Mesendoderm (in vitro differentiated cells): ENCODE measurements at regions not wholly inside any gene's neighbourhood (a gene's known extent, or its start where the extent isn't known, plus 50 kb on each side); places are given as distances from the start of the nearest gene placed in this dataset.
A peak's percentile ranks its signal among the peaks of the same experiment; 100 is the strongest.
"Not testable (repeated sequence)": the region's sequence is repeated elsewhere in the genome, so short reads cannot be mapped to it uniquely, and the experiment has no call there.

Experiments
- DNase-seq: peaks from one replicate; pipeline ENCODE4 v3.0.0; 2013
- H2AK5ac ChIP-seq: 2 replicates; pipeline ENCODE4 v1.6.1; 2013; ENCODE audit warnings: low read length, inconsistent platforms
- H2BK120ac ChIP-seq: 2 replicates; pipeline ENCODE4 v1.6.1; 2013; ENCODE audit warnings: low read depth, mild to moderate bottlenecking, low read length, moderate library complexity, mixed read lengths
- H2BK15ac ChIP-seq: replicated peaks from 2 replicates; pipeline ENCODE4 v1.6.1; 2013; ENCODE audit warnings: low read depth, mild to moderate bottlenecking, moderate library complexity
- H2BK5ac ChIP-seq: 2 replicates; pipeline ENCODE4 v1.6.1; 2013; ENCODE audit warnings: low read length, inconsistent platforms
- H3K18ac ChIP-seq: 2 replicates; pipeline ENCODE4 v1.6.1; 2013; ENCODE audit warnings: mild to moderate bottlenecking, low read length, mixed read lengths
- H3K23ac ChIP-seq: one replicate; pipeline ENCODE4 v1.6.1; 2013; ENCODE audit warnings: low read length
- H3K27ac ChIP-seq: 2 replicates; pipeline ENCODE4 v1.5.1; 2013; ENCODE audit warnings: low read depth, mild to moderate bottlenecking, inconsistent platforms, low read length, moderate library complexity
- H3K27me3 ChIP-seq: 2 replicates; pipeline ENCODE4 v1.6.1; 2013; ENCODE audit warnings: low read length, control low read depth, mild to moderate bottlenecking, inconsistent platforms; ENCODE audit not compliant: insufficient read depth, poor library complexity
- H3K36me3 ChIP-seq: 2 replicates; pipeline ENCODE4 v1.6.1; 2013; ENCODE audit warnings: low read length, inconsistent platforms; ENCODE audit not compliant: control insufficient read depth, insufficient read depth
- H3K4ac ChIP-seq: one replicate; pipeline ENCODE4 v1.6.1; 2013; ENCODE audit warnings: low read depth, mild to moderate bottlenecking, low read length, moderate library complexity
- H3K4me1 ChIP-seq: 2 replicates; pipeline ENCODE4 v1.6.1; 2013; ENCODE audit warnings: low read depth, low read length, inconsistent platforms; ENCODE audit not compliant: control insufficient read depth
- H3K4me2 ChIP-seq: 2 replicates; pipeline ENCODE4 v1.6.1; 2013; ENCODE audit warnings: low read length
- H3K4me3 ChIP-seq: 2 replicates; pipeline ENCODE4 v1.5.1; 2013; ENCODE audit warnings: mild to moderate bottlenecking, low read length
- H3K56ac ChIP-seq: one replicate; pipeline ENCODE4 v1.6.1; 2013; ENCODE audit warnings: low read length
- H3K79me1 ChIP-seq: 2 replicates; pipeline ENCODE4 v1.6.1; 2013; ENCODE audit warnings: low read length, inconsistent platforms
- H3K79me2 ChIP-seq: 2 replicates; pipeline ENCODE4 v1.6.1; 2013; ENCODE audit warnings: mild to moderate bottlenecking, low read length; ENCODE audit not compliant: control insufficient read depth, insufficient read depth
- H3K9ac ChIP-seq: 2 replicates; pipeline ENCODE4 v1.6.1; 2013; ENCODE audit warnings: low read length, inconsistent platforms
- H4K5ac ChIP-seq: one replicate; pipeline ENCODE4 v1.6.1; 2013; ENCODE audit warnings: low read length
- H4K8ac ChIP-seq: one replicate; pipeline ENCODE4 v1.6.1; 2013; ENCODE audit warnings: low read depth, mild to moderate bottlenecking, control low read depth, low read length, moderate library complexity
- WGBS: extraction: QIAGEN DNeasy Blood & Tissue Kit; methylation state at CpG from one replicate; pipeline ENCODE4 v1.1.7; 2013; ENCODE audit warnings: low lambda C conversion rate, missing lambda C conversion rate; ENCODE audit not compliant: insufficient coverage; ENCODE audit errors: extremely low coverage; 5-methylcytosine and 5-hydroxymethylcytosine counted together

DNA sequence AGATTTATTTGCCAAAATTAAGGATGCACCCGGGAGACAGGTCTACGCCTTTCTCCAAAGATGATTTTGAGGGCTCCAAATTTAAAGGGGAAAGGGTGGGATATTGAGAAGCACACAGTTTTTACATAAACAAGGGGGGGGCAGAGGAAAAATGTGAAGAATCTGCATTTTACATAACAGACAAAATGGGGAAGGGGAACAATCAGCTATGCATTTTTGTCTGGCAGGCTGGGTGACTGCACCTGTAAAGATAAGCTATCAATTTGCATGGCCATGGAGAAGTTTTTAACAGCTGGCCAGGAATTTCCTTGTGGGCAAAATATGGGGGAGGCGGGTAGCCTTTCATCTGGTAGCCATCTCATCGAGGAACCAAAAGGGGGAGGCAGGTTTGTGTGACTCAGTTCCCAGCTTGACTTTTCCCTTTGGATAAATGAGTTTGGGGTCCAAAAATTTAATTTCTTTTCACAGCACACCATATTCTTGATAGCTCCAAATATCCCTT lies 331.3 kb downstream of the PCDH11X start:
- not testable (repeated sequence) for H3K18ac ChIP-seq, H2BK15ac ChIP-seq, H2BK5ac ChIP-seq, H3K9ac ChIP-seq, H3K79me2 ChIP-seq, H2AK5ac ChIP-seq, H3K27ac ChIP-seq, H2BK120ac ChIP-seq, H3K23ac ChIP-seq, H3K4me1 ChIP-seq, H3K56ac ChIP-seq, H3K4ac ChIP-seq, H3K36me3 ChIP-seq, H3K27me3 ChIP-seq, H3K4me2 ChIP-seq, H3K4me3 ChIP-seq, H4K8ac ChIP-seq, H4K5ac ChIP-seq, H3K79me1 ChIP-seq
- DNase-seq, result peak; percentile 44
- no CpG with 5 or more reads among the region's 4 CpGs for WGBS

DNA sequence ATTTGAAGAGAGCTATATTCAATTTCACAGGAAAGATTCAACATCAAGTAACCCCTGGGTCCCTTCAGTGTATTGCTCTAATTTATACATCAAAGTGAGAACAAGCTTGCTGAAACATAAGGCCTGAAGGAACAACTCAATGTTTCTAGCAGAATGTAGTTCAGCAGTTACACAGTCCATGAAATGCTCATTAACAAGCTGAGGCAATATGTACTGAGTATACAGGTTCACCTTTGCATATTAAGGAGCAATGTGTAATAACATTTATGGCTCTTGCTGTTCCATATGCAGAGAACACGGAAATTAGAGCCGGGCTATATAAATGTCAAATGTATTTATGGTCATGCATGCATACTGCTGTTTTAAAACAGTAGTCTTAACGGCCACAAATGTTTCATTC lies 338.5 kb downstream of the PCDH11X start:
- H3K56ac ChIP-seq, H4K8ac ChIP-seq, H2BK15ac ChIP-seq, H3K9ac ChIP-seq, H3K4me1 ChIP-seq, H2BK120ac ChIP-seq, H3K4me3 ChIP-seq, H3K79me2 ChIP-seq, H3K27me3 ChIP-seq, H3K23ac ChIP-seq, H3K18ac ChIP-seq, DNase-seq, H3K27ac ChIP-seq, H3K79me1 ChIP-seq, H3K4ac ChIP-seq, H2AK5ac ChIP-seq, H3K4me2 ChIP-seq, H3K36me3 ChIP-seq, H4K5ac ChIP-seq, H2BK5ac ChIP-seq: not testable (repeated sequence)
- no CpG with 5 or more reads among the region's 3 CpGs for WGBS

DNA sequence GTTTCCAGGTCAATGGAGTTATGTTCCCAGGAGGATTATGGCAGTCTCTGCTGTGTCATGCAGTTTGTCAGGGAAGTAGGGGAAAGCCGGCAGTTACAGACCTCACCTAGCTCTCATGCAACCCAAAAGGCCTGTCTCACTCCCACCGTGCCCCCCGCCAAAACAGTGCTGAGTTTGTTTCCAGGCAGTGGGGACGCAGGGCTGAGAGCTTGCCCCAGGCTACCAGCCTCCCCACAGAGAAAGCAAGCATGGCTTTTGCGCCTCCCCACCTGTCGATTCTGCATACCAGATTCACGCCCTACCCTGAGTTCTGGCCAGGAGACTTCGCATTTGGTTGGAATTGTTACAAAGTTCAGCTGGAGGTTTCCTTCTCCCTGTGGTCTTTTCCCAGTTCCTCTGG lies 383.9 kb downstream of the PCDH11X start:
- not testable (repeated sequence) for H2BK15ac ChIP-seq, H3K27me3 ChIP-seq, H3K4me1 ChIP-seq, H2AK5ac ChIP-seq, H3K36me3 ChIP-seq, H3K4me2 ChIP-seq, H3K79me2 ChIP-seq, H3K4ac ChIP-seq, H4K8ac ChIP-seq, H3K23ac ChIP-seq, H3K56ac ChIP-seq, H2BK5ac ChIP-seq, H2BK120ac ChIP-seq, H3K4me3 ChIP-seq, H3K79me1 ChIP-seq, H3K27ac ChIP-seq, H3K18ac ChIP-seq, H4K5ac ChIP-seq, H3K9ac ChIP-seq
- WGBS, result no CpG with 5 or more reads among the region's 8 CpGs
- peak; percentile 12 for DNase-seq

DNA sequence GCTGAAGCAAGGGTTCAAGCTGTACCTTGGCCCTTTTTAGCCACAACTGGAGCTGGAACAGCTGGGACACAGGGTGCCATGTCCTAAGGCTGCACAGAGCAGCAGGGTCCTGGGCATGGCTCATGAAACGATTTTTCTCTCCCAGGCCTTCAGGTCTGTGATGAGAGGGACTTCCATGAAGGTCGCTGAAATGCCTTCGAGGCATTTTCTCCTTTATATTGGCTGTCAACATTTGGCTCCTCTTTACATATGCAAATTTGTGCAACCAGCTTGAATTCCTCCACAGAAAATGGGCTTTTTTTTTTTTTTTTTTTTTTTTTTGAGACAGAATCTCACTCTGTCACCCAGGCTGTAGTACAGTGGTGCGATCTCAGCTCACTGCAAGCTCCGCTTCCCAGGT lies 430.8 kb downstream of the PCDH11X start:
- H3K79me1 ChIP-seq, result no peaks in the 10 kb centered on the region

DNA sequence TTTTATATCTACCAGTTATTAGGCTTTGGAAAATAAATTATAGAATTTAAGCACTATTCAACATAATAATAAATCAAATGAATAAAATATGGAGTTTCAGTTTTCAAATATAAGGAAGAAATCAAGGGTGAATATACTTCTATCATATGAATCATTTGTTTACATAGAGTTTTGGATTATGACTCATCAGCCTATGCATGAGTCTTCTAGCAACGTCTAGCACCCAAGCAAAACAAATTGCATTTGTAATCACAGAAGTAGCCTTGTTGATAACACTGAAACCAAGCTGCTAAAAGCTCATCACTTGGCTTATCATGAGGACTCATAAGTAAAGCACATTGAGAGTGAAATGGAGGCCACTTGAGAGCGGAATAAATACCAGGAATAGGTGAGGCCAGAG lies 434.6 kb downstream of the PCDH11X start:
- Histone ChIP-seq H3K27me3 (no peaks in the 10 kb centered on the region), H3K56ac (no peak overlapping the region), H3K4me1 (no peaks in the 10 kb centered on the region), H2BK5ac (no peak overlapping the region), H2BK120ac (no peak overlapping the region), H3K4ac (no peak overlapping the region), H3K9ac (no peak overlapping the region), H2AK5ac (no peak overlapping the region), H3K36me3 (no peaks in the 10 kb centered on the region), H2BK15ac (no peak overlapping the region), H3K79me1 (no peaks in the 10 kb centered on the region), H3K23ac (no peak overlapping the region), H3K79me2 (no peaks in the 10 kb centered on the region), H3K4me3 (no peak overlapping the region), H3K4me2 (no peak overlapping the region), H3K27ac (no peak overlapping the region), H4K5ac (no peak overlapping the region), H4K8ac (no peak overlapping the region), H3K18ac (no peak overlapping the region)
- WGBS, result no CpG with 5 or more reads among the region's 2 CpGs
- DNase-seq, result no peak

More for the DNA sequence above, 430.8 kb downstream of the PCDH11X start:
- Histone ChIP-seq H3K4me3 (no peak overlapping the region), H3K9ac (no peak overlapping the region), H3K36me3 (no peaks in the 10 kb centered on the region), H3K4me2 (no peak overlapping the region), H3K4ac (no peak overlapping the region), H3K27ac (no peak overlapping the region), H3K56ac (no peak overlapping the region), H2BK120ac (no peak overlapping the region), H2BK15ac (no peak overlapping the region), H4K8ac (no peak overlapping the region), H4K5ac (no peak overlapping the region), H2AK5ac (no peak overlapping the region), H3K18ac (no peak overlapping the region), H3K27me3 (no peaks in the 10 kb centered on the region), H3K79me2 (no peaks in the 10 kb centered on the region), H3K4me1 (no peaks in the 10 kb centered on the region), H3K23ac (no peak overlapping the region), H2BK5ac (no peak overlapping the region)
- no peak for DNase-seq
- WGBS, result no CpG with 5 or more reads among the region's 5 CpGs

DNA sequence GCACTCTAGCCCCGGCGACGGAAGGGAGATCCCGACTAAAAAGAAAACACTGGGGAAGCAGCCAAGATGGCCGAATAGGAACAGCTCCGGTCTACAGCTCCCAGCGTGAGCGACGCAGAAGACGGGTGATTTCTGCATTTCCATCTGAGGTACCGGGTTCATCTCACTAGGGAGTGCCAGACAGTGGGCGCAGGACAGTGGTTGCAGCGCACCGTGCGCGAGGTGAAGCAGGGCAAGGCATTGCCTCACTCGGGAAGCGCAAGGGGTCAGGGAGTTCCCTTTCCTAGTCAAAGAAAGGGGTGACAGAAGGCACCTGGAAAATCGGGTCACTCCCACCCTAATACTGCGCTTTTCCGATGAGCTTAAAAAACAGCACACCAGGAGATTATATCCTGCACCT lies 435.8 kb downstream of the PCDH11X start:
- not testable (repeated sequence) for H3K36me3 ChIP-seq, H3K27ac ChIP-seq, H3K4me3 ChIP-seq, H3K9ac ChIP-seq, H2BK15ac ChIP-seq, H4K8ac ChIP-seq, H3K4me1 ChIP-seq, H3K23ac ChIP-seq, H4K5ac ChIP-seq, DNase-seq, H2BK120ac ChIP-seq, H3K56ac ChIP-seq, H3K79me2 ChIP-seq, H3K4me2 ChIP-seq, H3K79me1 ChIP-seq, H3K18ac ChIP-seq, H2BK5ac ChIP-seq, H3K4ac ChIP-seq, H3K27me3 ChIP-seq, H2AK5ac ChIP-seq
- no CpG with 5 or more reads among the region's 21 CpGs for WGBS
